B cell (primary cell): ENCODE measurements at regions not wholly inside any gene's neighbourhood (a gene's known extent, or its start where the extent isn't known, plus 50 kb on each side); places are given as distances from the start of the nearest gene placed in this dataset.

ENCODE experiments used
- ATAC-seq: fragments of 200-7000 bp; cut with Tn5 transposase; one replicate; pipeline ENCODE4 v1.10.0; 2021; ENCODE audit warnings: low read depth, mild to moderate bottlenecking, moderate number of reproducible peaks, moderate library complexity
- CTCF ChIA-PET: fragments of 350-600 bp; sonication (Branson Sonifier 250); formaldehyde crosslinking; loops from one replicate; lab custom pipeline; 2021; ENCODE audit warnings: antibody characterized with exemption, inconsistent platforms; lab: Charles Lee
- POLR2A ChIA-PET: fragments of 350-600 bp; sonication (Branson Sonifier 250); formaldehyde crosslinking; loops from one replicate; lab custom pipeline; 2021; ENCODE audit warnings: antibody characterized with exemption; lab: Charles Lee
- DNase-seq: peaks from one replicate; pipeline ENCODE4 v3.0.0; 2013
- H2AFZ ChIP-seq: 2 replicates; pipeline ENCODE4 v1.6.1; 2012; ENCODE audit warnings: mild to moderate bottlenecking, low read depth, low read length; ENCODE audit not compliant: insufficient read depth, poor library complexity, severe bottlenecking
- H3K27ac ChIP-seq, 2 donors: 1 replicate in 1 of 2; 2 replicates in 1 of 2; pipeline ENCODE4 v1.5.1; 2012 to 2013; ENCODE audit warnings: low read length in 2 of 2, mild to moderate bottlenecking in 2 of 2, moderate library complexity in 1 of 2
- H3K27me3 ChIP-seq, 4 experiments: fragments of 200-600 bp in 1 of 4; sonication (generic) in 1 of 4; replicated peaks in 1 of 4; 1 replicate in 2 of 4; 2 replicates in 2 of 4; pipeline versions ENCODE4 v1.6.1 to v1.7.0; 2013 to 2016; ENCODE audit warnings: low read length in 3 of 4, mild to moderate bottlenecking in 2 of 4, mixed read lengths in 1 of 4, moderate library complexity in 1 of 4; ENCODE audit not compliant: insufficient read depth in 4 of 4, control insufficient read depth in 3 of 4; ENCODE audit errors: control extremely low read depth in 1 of 4
- H3K36me3 ChIP-seq, 2 experiments: replicated peaks in 1 of 2; 1 replicate in 1 of 2; 2 replicates in 1 of 2; pipeline versions ENCODE4 v1.6.1 to v1.7.1; 2013; ENCODE audit warnings: low read length in 1 of 2; ENCODE audit not compliant: insufficient read depth in 2 of 2, control insufficient read depth in 1 of 2; ENCODE audit errors: control extremely low read depth in 1 of 2, extremely low read depth in 1 of 2
- H3K4me1 ChIP-seq, 2 donors: fragments of 200-600 bp in 1 of 2; sonication (generic) in 1 of 2; 1 replicate in 1 of 2; 2 replicates in 1 of 2; pipeline versions ENCODE4 v1.5.1 to v1.6.1; 2013 to 2017; ENCODE audit warnings: low read length in 2 of 2; ENCODE audit not compliant: control insufficient read depth in 2 of 2, insufficient read depth in 2 of 2
- H3K4me2 ChIP-seq: replicated peaks from 2 replicates; pipeline ENCODE3; 2012; ENCODE audit warnings: mild to moderate bottlenecking, low read depth, low read length; ENCODE audit not compliant: poor library complexity, severe bottlenecking
- H3K4me3 ChIP-seq, 5 experiments: fragments of 200-600 bp in 1 of 5; sonication (generic) in 1 of 5; 1 replicate in 3 of 5; 2 replicates in 2 of 5; pipeline versions ENCODE4 v1.5.1 to v1.7.0; 2011 to 2016; ENCODE audit warnings: low read length in 4 of 5, mild to moderate bottlenecking in 4 of 5, low read depth in 2 of 5, control low read depth in 1 of 5, moderate library complexity in 1 of 5; ENCODE audit not compliant: insufficient read depth in 1 of 5; ENCODE audit errors: control extremely low read depth in 1 of 5, extremely low read depth in 1 of 5
- H3K79me2 ChIP-seq: fragments of 200-600 bp; sonication (generic); one replicate; pipeline ENCODE4 v1.6.0; 2016; ENCODE audit warnings: low read length; ENCODE audit not compliant: control insufficient read depth, insufficient read depth
- H3K9ac ChIP-seq: fragments of 200-600 bp; sonication (generic); 2 replicates; pipeline ENCODE4 v1.6.1; 2017; ENCODE audit warnings: mild to moderate bottlenecking, low read length, moderate library complexity
- H3K9me3 ChIP-seq, 3 donors: one replicate each; pipeline versions ENCODE4 v1.6.1 to v1.7.1; 2013; ENCODE audit warnings: low read length in 2 of 3; ENCODE audit not compliant: control insufficient read depth in 2 of 3, insufficient read depth in 1 of 3; ENCODE audit errors: control extremely low read depth in 1 of 3
- H4K20me1 ChIP-seq: 2 replicates; pipeline ENCODE4 v1.6.0; 2012; ENCODE audit warnings: mild to moderate bottlenecking, low read length; ENCODE audit not compliant: insufficient read depth, control insufficient read depth, poor library complexity, severe bottlenecking
- H3K27ac Mint-ChIP-seq: one replicate; pipeline ENCODE4 v1.8.0; 2021; ENCODE audit warnings: mixed read lengths
- H3K27me3 Mint-ChIP-seq: one replicate; pipeline ENCODE4 v1.8.0; 2021; ENCODE audit warnings: mixed read lengths
- H3K4me1 Mint-ChIP-seq: one replicate; pipeline ENCODE4 v1.8.0; 2021; ENCODE audit warnings: mixed read lengths
- H3K4me3 Mint-ChIP-seq: one replicate; pipeline ENCODE4 v1.8.0; 2021; ENCODE audit warnings: mixed read lengths
- H3K9me3 Mint-ChIP-seq: one replicate; pipeline ENCODE4 v1.8.0; 2022; ENCODE audit warnings: mixed read lengths; ENCODE audit not compliant: insufficient read depth
- EZH2 ChIP-seq: IDR thresholded peaks from 2 replicates; pipeline ENCODE4 v1.6.1; 2012; ENCODE audit warnings: borderline replicate concordance, low read depth, mild to moderate bottlenecking, moderate library complexity, low read length; ENCODE audit not compliant: insufficient read depth, poor library complexity, severe bottlenecking
- WGBS: methylation state at CpG from one replicate; pipeline ENCODE4 v1.1.5; 2013; ENCODE audit warnings: missing lambda C conversion rate; ENCODE audit not compliant: insufficient coverage; 5-methylcytosine and 5-hydroxymethylcytosine counted together
- intact Hi-C: fragments of 100-400 bp; cut with micrococcal nuclease; formaldehyde crosslinking; loops from one replicate; pipeline ENCODE4 v1.10.0; 2022
- TF ChIP-seq, protein P1 (sequence below): fragments of 200-600 bp; IDR thresholded peaks from one replicate; pipeline ENCODE4 v1.8.0; 2022; ENCODE audit warnings: antibody characterized with exemption, mild to moderate bottlenecking

DNA sequence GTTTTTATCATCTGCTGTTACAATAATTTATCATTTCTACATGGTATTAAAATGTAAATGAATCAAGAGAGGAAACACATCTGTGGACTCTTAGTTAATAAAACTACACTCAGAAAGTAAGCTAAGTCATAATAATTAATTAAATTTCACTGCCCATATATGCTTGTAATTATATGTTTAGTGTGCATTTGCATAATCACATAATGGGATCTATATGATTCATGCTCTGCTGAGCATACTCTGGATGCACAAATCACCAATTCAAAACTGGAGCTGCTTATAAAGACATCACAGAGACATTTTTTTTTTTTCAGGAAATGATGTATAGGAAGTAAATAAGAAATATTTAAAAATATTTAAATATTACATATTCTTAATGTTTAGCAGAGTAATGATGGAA lies 151.6 kb upstream of the STEAP4 start:
- H4K20me1 ChIP-seq = no peaks in the 10 kb centered on the region
- no peaks in the 10 kb centered on the region for H3K79me2 ChIP-seq
- no peak for TF ChIP-seq EZH2
- TF ChIP-seq, protein P1, sequence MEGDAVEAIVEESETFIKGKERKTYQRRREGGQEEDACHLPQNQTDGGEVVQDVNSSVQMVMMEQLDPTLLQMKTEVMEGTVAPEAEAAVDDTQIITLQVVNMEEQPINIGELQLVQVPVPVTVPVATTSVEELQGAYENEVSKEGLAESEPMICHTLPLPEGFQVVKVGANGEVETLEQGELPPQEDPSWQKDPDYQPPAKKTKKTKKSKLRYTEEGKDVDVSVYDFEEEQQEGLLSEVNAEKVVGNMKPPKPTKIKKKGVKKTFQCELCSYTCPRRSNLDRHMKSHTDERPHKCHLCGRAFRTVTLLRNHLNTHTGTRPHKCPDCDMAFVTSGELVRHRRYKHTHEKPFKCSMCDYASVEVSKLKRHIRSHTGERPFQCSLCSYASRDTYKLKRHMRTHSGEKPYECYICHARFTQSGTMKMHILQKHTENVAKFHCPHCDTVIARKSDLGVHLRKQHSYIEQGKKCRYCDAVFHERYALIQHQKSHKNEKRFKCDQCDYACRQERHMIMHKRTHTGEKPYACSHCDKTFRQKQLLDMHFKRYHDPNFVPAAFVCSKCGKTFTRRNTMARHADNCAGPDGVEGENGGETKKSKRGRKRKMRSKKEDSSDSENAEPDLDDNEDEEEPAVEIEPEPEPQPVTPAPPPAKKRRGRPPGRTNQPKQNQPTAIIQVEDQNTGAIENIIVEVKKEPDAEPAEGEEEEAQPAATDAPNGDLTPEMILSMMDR = no peak
- no peak overlapping the region for H2AFZ ChIP-seq
- H3K27ac ChIP-seq = no peak overlapping the region
- no peak overlapping the region for H3K9ac ChIP-seq
- intact Hi-C loops = no loop called here
- H3K9me3 ChIP-seq = no peaks in the 10 kb centered on the region
- ChIA-PET POLR2A (no interaction called here), CTCF (no interaction called here)
- Mint-ChIP-seq H3K4me3 (no peak overlapping the region), H3K4me1 (no peaks in the 10 kb centered on the region), H3K9me3 (no peaks in the 10 kb centered on the region), H3K27me3 (no peaks in the 10 kb centered on the region), H3K27ac (no peak overlapping the region)
- H3K4me3 ChIP-seq = no peak overlapping the region
- H3K27me3 ChIP-seq = no peaks in the 10 kb centered on the region
- ATAC-seq = no peak
- H3K36me3 ChIP-seq = no peaks in the 10 kb centered on the region
- H3K4me1 ChIP-seq = no peaks in the 10 kb centered on the region
- H3K4me2 ChIP-seq = no peak overlapping the region
- no peak for DNase-seq

DNA sequence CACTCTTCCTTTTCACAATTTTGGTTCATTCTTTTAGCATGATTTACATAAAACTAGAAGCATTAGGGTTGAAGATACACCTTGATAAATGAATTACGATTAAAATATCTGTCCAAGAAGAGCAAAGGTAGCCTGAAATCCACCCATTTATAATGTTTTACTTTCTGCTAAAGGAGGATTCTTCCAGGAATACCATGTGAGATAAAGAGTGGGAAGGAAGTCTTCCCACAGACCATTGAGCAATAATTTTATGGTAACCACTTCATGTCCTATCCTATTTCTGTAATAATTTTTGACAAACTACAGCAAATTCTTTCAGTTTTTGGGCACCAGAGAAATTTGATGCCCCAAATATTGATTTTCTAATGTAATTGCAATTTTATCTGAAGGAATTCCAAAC lies 150.6 kb upstream of the STEAP4 start:
- Histone ChIP-seq H3K36me3 (no peaks in the 10 kb centered on the region), H3K9ac (no peak overlapping the region), H3K4me2 (no peak overlapping the region), H3K79me2 (no peaks in the 10 kb centered on the region), H3K9me3 (no peaks in the 10 kb centered on the region), H4K20me1 (no peaks in the 10 kb centered on the region), H3K4me1 (no peaks in the 10 kb centered on the region), H3K27ac (no peak overlapping the region), H2AFZ (no peak overlapping the region), H3K4me3 (no peak overlapping the region), H3K27me3 (no peaks in the 10 kb centered on the region)
- ChIA-PET CTCF (no interaction called here), POLR2A (no interaction called here)
- DNase-seq = no peak
- Mint-ChIP-seq H3K27me3 (no peaks in the 10 kb centered on the region), H3K27ac (no peak overlapping the region), H3K4me3 (no peak overlapping the region), H3K9me3 (no peaks in the 10 kb centered on the region), H3K4me1 (no peaks in the 10 kb centered on the region)
- WGBS = no CpG with 5 or more reads among the region's 1 CpG
- intact Hi-C loops = no loop called here
- no peak for ATAC-seq
- TF ChIP-seq, protein P1 = no peak
- TF ChIP-seq EZH2 = no peak
